ENCODE measurements at regions not wholly inside any gene's neighbourhood (a gene's known extent, or its start where the extent isn't known, plus 50 kb on each side); places are given as distances from the start of the nearest gene placed in this dataset.

DNA sequence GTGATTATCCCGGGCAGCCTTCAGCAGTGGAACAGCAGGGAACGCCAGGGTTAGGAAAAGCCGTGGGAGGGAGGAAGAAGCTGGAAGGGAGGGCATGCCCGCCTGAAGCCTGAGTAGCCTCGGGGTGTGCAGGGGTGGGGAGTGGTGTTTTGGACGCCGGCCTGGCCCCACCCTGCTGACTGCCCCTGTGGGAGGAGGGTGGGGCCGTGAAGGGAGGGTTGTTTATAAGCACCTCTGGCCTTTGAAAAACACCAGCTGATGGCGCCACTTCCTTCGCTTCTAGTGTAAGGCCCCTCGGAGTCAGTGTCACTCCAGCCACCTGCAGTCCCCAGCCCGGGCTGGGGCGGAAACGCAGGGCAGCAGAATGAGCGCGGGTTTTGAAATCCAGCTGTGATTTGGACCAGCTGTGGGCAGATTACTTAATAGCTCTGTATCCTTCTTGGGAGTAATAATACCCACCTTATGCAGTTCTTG, 52.8 kb upstream of the BMP6 start:
- H2AFZ ChIP-seq (ENCODE audit: insufficient read depth, low read depth, low read length, poor library complexity, severe bottlenecking), result no peak overlapping the region

DNA sequence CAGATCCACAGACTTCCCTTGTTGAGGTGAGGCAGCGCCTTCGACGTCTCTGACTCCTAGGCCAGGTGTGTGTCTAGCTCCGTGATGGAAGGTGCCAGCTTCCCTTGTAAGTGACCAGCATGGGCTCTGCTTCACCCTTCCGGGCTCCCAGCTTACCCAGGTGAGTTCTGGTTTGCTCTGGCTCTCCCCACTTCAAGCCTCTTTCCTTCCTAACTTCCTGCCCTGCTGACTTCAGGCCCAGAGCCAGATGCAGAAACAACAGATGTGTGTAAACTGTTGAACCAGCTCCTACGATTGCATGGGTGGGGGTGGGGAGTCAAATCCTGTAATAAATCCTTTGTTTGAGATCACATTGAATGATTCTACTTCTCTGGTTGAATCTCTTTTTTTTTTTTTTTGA, 51.6 kb upstream of the BMP6 start:
- Histone ChIP-seq H3K79me2 (ENCODE audit: control insufficient read depth, insufficient read depth, low read length) (no peaks in the 10 kb centered on the region), H4K20me1 (ENCODE audit: control insufficient read depth, insufficient read depth, low read length, poor library complexity, severe bottlenecking) (no peaks in the 10 kb centered on the region), H3K4me2 (replicated peaks; ENCODE audit: low read depth, low read length, poor library complexity, severe bottlenecking) (no peak overlapping the region), H3K27ac (ENCODE audit: low read length in 2 of 2) (no peak overlapping the region), H3K27me3 (replicated peaks in 1 of 4; ENCODE audit: control extremely low read depth in 1 of 4, control insufficient read depth in 3 of 4, insufficient read depth in 4 of 4, low read length in 3 of 4) (peaks cover 0 to 5% (median under 1%) of the 10 kb centered on the region in 4 experiments), H3K9me3 (ENCODE audit: control extremely low read depth in 1 of 3, control insufficient read depth in 2 of 3, insufficient read depth in 1 of 3, low read length in 2 of 3) (no peaks in the 10 kb centered on the region), H3K4me3 (ENCODE audit: control extremely low read depth in 1 of 5, extremely low read depth in 1 of 5, insufficient read depth in 1 of 5, low read depth in 2 of 5, low read length in 4 of 5) (no peak overlapping the region), H3K9ac (ENCODE audit: low read length) (no peak overlapping the region), H3K4me1 (ENCODE audit: control insufficient read depth in 2 of 2, insufficient read depth in 2 of 2, low read length in 2 of 2) (no peaks in the 10 kb centered on the region), H2AFZ (ENCODE audit: insufficient read depth, low read depth, low read length, poor library complexity, severe bottlenecking) (no peak overlapping the region), H3K36me3 (replicated peaks in 1 of 2; ENCODE audit: control extremely low read depth in 1 of 2, control insufficient read depth in 1 of 2, extremely low read depth in 1 of 2, insufficient read depth in 2 of 2, low read length in 1 of 2) (no peaks in the 10 kb centered on the region)
- ATAC-seq (ENCODE audit: low read depth) (no peak), DNase-seq (no peak)
- Mint-ChIP-seq H3K27ac (no peak overlapping the region), H3K9me3 (ENCODE audit: insufficient read depth) (no peaks in the 10 kb centered on the region), H3K4me1 (no peaks in the 10 kb centered on the region), H3K27me3 (peaks cover 31% of the 10 kb centered on the region), H3K4me3 (no peak overlapping the region)
- CTCF ChIA-PET, result interaction anchor here (1.4 kb wide), 1 partner anchor 332 kb away, joined by 3 read pairs; no protein-coding TSS in a partner anchor
- intact Hi-C loops (cut with micrococcal nuclease), result no loop called here
- POLR2A ChIA-PET, result no interaction called here
- WGBS (ENCODE audit: insufficient coverage), result 7% methylated on average over 2 of the region's 6 CpGs
- TF ChIP-seq, protein P1, sequence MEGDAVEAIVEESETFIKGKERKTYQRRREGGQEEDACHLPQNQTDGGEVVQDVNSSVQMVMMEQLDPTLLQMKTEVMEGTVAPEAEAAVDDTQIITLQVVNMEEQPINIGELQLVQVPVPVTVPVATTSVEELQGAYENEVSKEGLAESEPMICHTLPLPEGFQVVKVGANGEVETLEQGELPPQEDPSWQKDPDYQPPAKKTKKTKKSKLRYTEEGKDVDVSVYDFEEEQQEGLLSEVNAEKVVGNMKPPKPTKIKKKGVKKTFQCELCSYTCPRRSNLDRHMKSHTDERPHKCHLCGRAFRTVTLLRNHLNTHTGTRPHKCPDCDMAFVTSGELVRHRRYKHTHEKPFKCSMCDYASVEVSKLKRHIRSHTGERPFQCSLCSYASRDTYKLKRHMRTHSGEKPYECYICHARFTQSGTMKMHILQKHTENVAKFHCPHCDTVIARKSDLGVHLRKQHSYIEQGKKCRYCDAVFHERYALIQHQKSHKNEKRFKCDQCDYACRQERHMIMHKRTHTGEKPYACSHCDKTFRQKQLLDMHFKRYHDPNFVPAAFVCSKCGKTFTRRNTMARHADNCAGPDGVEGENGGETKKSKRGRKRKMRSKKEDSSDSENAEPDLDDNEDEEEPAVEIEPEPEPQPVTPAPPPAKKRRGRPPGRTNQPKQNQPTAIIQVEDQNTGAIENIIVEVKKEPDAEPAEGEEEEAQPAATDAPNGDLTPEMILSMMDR (IDR thresholded peaks at IDR 0.05), result no peak
- TF ChIP-seq EZH2 (IDR thresholded peaks at IDR 0.05; ENCODE audit: borderline replicate concordance, insufficient read depth, low read depth, low read length, poor library complexity, severe bottlenecking), result no peak

More for the DNA sequence above, 52.8 kb upstream of the BMP6 start:
- intact Hi-C loops (cut with micrococcal nuclease), result no loop called here
- POLR2A ChIA-PET, result no interaction called here
- no peaks in the 10 kb centered on the region for H4K20me1 ChIP-seq (ENCODE audit: control insufficient read depth, insufficient read depth, low read length, poor library complexity, severe bottlenecking)
- Mint-ChIP-seq H3K4me3 (no peak overlapping the region), H3K27ac (no peak overlapping the region), H3K9me3 (ENCODE audit: insufficient read depth) (no peaks in the 10 kb centered on the region), H3K27me3 (peaks cover 27% of the 10 kb centered on the region), H3K4me1 (no peaks in the 10 kb centered on the region)
- H3K79me2 ChIP-seq (ENCODE audit: control insufficient read depth, insufficient read depth, low read length), result no peaks in the 10 kb centered on the region
- no peak overlapping the region for H3K27ac ChIP-seq (ENCODE audit: low read length in 2 of 2)
- no peak for TF ChIP-seq EZH2 (IDR thresholded peaks at IDR 0.05; ENCODE audit: borderline replicate concordance, insufficient read depth, low read depth, low read length, poor library complexity, severe bottlenecking)
- TF ChIP-seq, protein P1 (IDR thresholded peaks at IDR 0.05), result no peak
- CTCF ChIA-PET, result interaction anchor here (1.4 kb wide), 1 partner anchor 333 kb away, joined by 3 read pairs; no protein-coding TSS in a partner anchor
- 72% methylated on average over 15 of the region's 16 CpGs for WGBS (ENCODE audit: insufficient coverage)
- DNase-seq (no peak), ATAC-seq (ENCODE audit: low read depth) (no peak)
- H3K4me1 ChIP-seq (ENCODE audit: control insufficient read depth in 2 of 2, insufficient read depth in 2 of 2, low read length in 2 of 2), result no peaks in the 10 kb centered on the region
- H3K27me3 ChIP-seq (replicated peaks in 1 of 4; ENCODE audit: control extremely low read depth in 1 of 4, control insufficient read depth in 3 of 4, insufficient read depth in 4 of 4, low read length in 3 of 4), result peaks cover 0 to 5% (median under 1%) of the 10 kb centered on the region in 4 experiments
- H3K9ac ChIP-seq (ENCODE audit: low read length), result no peak overlapping the region
- H3K4me2 ChIP-seq (replicated peaks; ENCODE audit: low read depth, low read length, poor library complexity, severe bottlenecking), result no peak overlapping the region
- H3K9me3 ChIP-seq (ENCODE audit: control extremely low read depth in 1 of 3, control insufficient read depth in 2 of 3, insufficient read depth in 1 of 3, low read length in 2 of 3), result no peaks in the 10 kb centered on the region
- H3K4me3 ChIP-seq (ENCODE audit: control extremely low read depth in 1 of 5, extremely low read depth in 1 of 5, insufficient read depth in 1 of 5, low read depth in 2 of 5, low read length in 4 of 5), result no peak overlapping the region
- no peaks in the 10 kb centered on the region for H3K36me3 ChIP-seq (replicated peaks in 1 of 2; ENCODE audit: control extremely low read depth in 1 of 2, control insufficient read depth in 1 of 2, extremely low read depth in 1 of 2, insufficient read depth in 2 of 2, low read length in 1 of 2)

All from B cell (primary cell).